ENCODE measurements at regions not wholly inside any gene's neighbourhood (a gene's known extent, or its start where the extent isn't known, plus 50 kb on each side); places are given as distances from the start of the nearest gene placed in this dataset.

DNA sequence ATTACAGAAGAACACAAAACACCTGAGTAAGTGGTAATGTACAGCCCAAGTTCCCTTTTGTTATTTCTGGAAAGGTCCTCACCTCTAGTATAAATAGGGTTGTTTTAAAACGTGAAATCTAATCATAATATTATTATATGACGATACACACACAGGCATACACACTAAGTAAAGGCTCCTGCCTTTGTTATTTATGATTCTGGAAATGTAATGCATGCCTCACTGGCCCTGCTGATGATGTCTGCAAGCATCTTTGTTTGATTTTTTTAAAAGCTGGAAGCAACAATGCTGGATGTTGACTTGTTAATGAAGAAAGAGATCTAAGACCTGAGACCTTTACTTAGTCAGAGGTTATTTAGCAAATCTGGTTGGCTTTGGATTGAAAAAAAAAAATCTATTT lies 307.4 kb upstream of the SORCS1 start:
- no peak for DNase-seq

DNA sequence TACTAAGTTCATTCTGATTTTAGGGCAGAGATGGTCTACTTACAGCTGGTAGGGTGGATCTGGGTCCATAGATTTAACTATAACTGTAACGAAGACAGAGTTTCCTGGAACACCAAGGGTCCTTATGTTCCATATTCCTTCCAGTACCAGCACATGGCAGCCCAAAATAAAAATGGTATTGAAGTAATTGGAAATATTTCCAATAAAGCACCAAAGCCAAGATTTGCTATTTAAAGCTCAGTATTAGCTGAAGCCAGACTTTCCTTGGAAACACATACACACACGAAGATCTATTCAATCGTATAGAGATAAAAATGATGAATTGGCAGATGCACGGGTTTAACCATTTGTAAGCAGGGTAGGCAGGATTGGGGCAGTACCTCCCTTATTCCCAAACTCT lies 289.1 kb upstream of the SORCS1 start:
- no peak for DNase-seq

DNA sequence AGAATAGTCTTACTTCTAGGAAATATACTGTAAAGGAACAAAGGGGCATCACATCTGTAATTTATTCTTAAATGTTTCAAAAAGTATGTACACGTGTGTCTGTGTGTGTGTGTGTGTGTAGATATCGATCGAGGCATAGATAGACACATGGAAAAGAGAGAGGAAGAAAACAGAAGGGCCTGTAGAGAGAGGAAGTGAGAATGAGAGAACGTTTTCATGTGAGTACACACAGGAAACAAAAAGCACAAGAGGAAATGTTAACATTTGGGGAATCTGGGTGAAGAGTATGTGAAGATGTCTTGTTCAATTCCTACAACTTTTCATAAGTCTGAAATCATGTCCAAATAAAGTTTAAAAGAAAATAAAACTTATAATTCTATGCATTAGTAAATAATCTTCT lies 286.5 kb upstream of the SORCS1 start:
- DNase-seq: no peak

DNA sequence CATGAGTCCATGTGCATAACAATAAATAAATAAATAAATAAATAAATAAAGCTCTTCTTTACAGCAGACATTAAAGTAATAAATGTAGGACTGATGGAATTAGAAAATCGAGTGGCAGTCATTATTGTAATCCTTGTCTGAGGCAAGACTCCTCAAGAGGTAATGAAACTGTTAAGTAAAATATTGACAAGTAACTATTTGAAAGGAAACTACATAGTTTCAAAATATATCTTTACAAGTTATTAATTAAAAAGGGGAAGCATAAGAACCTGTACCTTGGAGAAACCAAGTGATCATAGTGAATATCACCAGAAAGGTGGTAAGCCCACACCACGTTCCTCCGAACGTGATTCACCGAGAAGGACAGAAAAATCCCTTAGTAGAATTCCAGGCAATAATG lies 285.6 kb upstream of the SORCS1 start:
- no peak for DNase-seq

DNA sequence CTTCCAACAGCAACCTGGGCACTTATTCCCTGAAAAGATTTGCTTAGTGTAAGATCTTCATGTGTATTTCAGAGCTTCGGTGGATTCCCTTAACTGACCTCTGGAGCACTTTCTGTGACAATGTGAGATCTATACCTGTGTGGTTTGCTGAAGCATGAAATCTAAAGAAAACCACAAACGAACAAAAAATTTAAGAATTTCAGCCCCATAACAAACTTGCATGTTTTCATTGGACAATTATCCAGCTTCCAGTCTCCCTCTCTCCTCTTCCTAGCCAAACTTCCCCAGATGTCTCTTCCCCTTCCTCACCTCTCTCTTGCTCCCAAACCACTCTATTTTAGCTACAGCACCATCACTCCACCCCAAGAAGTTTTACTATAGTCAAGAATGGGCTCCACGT lies 279.9 kb upstream of the SORCS1 start:
- no peak for DNase-seq

DNA sequence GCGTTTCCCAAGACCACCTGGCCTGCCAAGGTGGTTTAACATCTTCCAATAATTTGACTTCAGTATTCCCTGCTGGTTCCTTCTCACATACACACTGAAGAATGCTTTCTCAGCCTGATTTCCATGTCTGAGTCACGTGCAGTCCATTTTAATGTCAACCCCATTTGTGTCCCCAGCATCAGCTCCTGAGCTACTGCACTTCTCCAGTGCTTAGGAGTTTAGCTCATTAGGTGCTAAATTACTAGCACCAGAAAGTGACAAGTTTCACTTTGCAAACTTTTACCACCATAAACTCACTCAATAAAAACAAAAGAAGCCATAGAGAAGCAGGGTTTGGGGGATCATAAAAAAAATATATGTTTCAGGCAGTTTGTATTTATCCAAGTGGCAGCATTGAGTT lies 279.3 kb upstream of the SORCS1 start:
- DNase-seq: no peak

DNA sequence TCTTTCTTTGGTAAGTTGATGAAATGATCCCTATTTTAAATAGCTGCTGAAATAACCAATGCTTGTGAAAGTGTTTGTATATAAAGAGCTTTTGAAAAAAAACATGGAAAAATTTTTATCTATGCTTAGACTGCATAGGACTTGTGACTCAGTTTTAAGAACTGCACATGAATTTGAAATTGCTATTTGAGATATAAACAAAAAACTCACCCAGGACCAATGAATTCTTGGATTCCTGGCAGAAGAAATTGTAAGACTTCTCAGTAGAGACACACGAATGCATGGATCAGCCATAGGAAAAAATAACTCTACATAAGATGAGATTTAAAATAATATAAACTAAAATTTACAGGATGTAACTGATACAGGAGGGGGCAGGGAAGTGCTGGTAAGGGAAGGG lies 278.8 kb upstream of the SORCS1 start:
- DNase-seq: no peak

DNA sequence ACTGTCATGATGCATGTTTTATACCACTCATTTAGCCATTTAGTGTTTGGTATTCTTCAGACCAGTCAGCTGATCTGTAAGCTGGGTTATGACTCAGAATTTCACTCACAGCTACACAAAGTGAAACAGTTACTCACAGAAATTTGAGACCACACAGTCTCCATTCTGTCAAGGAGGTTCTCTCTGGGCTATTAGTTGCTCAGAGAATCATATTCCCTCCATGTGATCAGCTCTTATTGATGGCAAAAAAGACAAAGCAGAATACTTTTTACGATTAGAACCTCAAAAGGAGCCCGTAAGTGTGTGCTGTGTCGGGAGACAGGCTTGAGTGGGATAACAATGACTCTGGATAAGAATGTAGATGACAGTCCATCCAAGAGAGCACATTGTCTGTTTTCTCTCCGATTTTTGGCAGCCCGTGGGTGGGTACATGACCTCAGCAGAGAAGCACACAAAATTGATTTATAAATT lies 277.6 kb upstream of the SORCS1 start:
- DNase-seq: no peak

DNA sequence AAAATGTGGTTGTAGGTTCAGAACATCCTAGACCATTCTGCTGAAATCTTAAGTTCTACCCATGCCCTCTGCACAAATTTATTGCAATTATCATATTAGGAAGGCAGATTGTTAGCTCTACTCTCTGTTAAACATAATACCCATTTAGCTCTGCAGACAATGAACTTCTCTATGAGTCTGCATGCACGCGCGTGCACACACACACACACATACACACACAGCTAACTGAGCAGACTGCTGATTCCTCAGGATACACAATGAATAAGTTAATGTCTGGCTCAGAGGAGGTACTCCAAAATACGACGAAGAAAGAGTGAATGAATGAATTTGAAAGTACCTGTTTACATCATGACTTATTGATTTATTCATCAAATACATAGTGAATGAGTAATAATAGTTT lies 276.2 kb upstream of the SORCS1 start:
- no peak for DNase-seq

DNA sequence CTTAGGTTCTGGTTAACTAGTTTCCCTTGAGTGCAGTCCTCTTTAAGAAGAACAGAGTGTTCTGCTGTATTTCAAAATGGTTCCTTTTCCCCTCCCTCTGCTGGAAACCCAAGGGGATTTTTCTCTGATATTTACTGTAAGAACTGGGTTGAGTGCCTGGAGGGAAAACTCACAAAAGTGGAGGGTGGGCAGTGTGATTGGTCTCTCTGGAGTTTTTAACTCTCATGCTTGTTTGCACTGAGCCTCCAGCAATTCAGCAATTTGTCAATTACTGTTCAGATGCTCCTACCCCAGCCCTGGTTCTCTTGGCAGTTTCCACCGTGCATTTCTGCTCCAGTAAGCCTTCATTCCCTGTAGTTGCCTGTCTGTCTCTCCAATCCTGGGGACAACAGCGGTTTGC lies 273.4 kb upstream of the SORCS1 start:
- no peak for DNase-seq

DNA sequence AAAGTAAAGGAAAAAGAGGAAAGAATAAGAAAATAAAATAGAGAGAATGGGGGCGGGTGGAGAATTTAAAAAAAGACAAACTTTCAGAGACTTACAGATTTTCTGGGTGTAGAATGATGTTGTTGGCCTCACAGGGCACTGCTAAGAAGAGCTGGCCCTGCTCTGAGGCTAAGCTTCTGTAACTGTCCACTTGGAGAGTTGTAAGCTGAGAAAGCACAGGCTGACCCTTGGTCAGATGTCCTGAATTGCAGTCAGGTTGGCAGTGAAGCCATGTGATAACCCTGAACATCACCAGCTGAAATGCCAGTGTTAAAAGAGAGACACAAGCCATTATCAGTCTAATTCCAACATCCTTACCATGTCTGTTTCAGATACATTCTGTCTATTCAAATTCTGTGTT lies 272.1 kb upstream of the SORCS1 start:
- DNase-seq: no peak

DNA sequence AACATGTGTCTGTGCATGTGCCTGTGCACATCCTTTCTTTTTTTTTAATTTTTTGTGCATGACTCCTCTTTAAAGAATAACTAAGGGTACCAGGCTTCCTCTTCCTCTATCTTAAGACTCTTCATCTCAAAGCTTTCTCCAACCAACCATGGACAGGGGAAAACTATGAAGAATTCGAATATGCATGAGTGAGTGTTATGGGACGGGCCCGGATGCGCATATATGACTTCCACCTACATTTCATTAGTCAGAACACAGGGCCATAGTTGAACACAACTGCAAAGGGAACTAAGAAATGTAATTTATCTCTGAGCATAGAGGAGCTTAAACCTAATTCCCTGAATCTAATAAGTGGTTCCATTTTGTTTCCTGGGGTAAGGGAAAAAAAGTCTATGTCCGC lies 270.3 kb upstream of the SORCS1 start:
- DNase-seq: no peak

DNA sequence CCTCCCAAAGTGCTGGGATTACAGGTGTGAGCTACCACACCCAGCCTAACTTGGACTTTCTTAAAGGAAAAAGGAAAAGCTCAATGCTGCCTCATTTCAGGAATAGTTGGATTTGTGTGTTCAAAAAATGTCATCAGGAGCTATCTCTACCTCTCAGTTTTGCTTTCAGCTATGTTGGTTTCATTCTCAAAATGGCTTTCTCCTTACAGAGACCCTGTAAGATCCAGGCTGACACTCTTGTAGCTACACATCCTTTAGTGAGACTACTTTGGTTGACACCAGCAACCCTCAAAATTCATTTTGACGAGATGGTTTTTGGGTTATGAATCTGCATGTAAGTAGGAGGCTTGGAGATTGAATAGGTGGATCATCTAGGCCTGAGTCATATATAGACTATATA lies 269.7 kb upstream of the SORCS1 start:
- no peak for DNase-seq

DNA sequence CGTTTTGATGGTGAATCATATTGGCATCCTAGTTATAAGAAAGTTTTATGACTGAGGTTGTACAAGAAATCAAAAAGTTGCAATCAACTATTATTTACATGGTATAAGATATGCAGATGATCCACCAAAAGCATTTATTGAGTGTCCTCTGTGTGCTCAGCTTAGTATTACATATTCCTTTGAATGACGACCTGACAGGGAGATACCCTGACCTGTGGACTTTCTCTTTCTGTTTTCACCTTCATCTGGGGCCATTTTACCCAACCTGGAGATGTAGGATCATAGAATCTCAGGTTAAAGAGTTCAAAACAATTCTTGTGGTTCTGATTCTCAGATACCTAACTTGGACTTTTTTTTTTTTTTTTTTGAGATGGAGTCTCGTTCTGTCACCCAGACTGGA lies 269.1 kb upstream of the SORCS1 start:
- DNase-seq: no peak

DNA sequence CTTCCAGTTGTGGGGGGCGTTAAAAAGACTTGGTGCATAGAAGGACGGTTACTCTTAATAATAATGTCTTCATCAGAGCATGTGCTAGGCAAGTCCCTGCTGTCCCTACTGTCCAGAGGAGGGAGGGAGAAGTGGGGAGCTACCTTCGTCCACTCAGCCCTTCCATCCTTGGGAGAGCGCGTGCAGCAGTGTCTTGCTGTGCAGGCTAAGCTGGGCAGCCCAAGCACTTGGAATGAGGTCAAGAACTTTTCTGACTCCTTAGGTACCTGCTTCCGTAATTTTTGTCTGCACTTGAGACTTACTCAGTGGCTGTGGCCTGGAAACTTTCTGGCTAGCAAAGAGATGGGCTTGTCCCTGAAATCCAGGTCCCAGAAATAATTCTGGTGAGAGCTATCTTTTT lies 265.9 kb upstream of the SORCS1 start:
- no peak for DNase-seq

DNA sequence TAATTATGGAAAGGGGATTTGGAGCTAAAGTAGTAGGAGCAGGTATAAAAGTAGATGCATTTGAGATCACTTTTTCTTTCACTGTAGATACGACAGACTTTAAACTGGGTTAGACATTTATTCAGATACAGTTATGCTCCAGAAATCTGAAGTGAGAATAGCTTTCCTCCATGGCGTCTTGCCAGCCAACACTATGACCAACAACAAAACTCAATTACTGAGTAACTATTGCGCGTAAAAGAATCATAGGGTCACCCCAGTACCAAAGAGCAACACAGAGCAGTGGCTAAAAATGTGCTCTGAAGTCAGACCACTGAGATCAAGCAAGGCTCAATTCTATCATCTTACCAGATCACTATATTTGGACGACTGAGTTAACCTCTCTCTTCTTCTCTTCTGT lies 262.5 kb upstream of the SORCS1 start:
- no peak for DNase-seq

DNA sequence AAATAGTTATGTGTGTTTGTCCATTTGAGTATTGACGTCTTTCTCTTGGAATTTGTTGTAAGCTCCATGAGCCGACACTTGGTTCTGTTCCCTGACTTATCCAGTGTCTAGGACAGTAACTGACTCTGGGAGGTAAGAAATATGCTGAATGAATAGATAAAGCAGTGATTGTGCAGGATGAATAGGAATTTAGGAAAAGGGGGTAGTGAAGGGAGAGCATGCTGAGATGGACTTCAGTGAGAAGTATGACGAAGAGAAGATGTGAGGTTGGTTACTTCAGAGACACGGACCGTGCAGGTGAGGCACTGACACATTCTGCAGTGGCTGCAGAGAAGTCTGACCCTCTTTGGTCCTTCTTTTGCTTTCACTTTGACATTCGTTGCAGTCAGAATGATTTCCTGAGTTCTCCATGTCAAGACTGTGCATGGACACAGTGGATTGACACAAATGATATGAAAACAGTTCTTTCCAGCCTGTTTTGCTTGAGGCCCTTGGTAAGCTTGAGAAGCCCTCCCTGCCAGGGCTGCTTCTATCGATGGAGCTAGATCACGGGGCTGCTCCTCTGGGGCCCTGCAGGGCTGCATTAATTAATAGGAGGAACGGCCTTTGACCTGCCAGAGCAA lies 261.5 kb upstream of the SORCS1 start:
- no peak for DNase-seq

DNA sequence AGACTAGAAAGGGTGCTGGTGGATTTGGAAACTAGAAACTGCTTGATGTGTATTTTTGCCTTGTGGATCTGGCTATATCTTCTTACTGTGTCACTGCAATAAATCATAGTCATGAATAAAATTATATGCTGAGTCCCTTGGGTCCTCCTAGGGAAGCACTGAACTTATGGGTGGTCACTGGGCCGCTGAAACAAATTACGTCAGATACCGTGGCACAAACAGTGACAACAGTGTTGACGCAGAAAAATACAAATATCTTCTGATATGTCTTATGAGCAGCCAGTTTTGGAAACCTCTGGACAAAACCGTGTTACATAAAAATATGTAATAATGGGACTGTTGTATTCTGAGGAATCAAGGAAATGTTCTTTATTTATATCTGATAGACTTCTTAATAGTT lies 260.1 kb upstream of the SORCS1 start:
- DNase-seq: no peak

DNA sequence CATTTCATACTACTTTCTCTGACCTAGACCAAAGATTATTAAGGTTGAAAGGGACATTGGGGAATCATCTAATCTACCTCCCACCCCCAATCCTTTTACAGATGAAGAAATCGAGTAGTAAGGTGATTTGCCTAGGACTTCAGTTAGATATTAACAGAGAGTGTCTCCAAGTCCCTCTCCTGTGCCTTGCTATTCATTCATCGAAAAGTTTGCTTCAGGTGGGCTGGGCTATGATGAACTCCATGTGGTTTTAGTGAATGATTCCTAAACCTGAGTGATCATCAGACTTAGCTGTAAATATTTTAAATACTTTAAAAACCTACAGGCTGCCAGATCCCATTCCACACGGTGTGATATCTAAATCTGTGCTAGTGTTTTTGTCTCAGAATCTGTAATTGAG lies 259.4 kb upstream of the SORCS1 start:
- DNase-seq: no peak

DNA sequence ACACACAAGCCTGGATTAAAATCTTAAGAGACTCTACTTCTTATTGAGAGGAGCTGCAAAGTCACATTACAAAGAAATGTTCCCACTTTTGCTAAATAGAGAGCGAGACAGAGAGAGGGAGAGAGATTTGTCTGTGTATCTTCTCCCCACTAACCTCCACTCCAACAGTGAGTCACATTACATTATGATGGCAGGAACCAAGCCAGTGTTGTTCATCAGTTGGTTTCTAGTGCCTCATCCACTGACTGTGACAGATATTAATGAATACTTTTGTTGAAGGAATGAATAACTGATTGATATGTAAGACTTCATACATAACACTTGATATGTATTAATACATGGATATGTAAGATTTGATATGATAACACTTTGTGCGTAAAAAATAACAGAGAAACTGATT lies 258.2 kb upstream of the SORCS1 start:
- no peak for DNase-seq

DNA sequence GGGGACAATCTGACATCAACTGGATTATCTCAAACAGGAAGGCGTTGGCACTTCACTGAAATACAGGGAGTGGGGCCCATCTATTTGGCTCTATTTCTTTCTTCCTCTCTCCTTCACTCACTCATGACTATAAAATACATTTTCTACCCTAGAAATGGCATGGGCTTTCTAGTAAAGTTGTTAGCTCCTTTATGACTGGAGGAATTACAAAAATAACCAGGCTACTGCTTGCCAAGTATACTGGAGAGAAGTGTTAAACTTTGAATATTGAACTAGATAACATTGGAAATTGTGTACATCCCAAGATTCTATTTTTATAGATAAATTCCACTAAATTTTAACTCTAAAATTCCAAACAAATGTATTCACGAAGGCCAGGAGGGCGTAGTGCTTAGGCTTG lies 255.7 kb upstream of the SORCS1 start:
- DNase-seq: no peak

DNA sequence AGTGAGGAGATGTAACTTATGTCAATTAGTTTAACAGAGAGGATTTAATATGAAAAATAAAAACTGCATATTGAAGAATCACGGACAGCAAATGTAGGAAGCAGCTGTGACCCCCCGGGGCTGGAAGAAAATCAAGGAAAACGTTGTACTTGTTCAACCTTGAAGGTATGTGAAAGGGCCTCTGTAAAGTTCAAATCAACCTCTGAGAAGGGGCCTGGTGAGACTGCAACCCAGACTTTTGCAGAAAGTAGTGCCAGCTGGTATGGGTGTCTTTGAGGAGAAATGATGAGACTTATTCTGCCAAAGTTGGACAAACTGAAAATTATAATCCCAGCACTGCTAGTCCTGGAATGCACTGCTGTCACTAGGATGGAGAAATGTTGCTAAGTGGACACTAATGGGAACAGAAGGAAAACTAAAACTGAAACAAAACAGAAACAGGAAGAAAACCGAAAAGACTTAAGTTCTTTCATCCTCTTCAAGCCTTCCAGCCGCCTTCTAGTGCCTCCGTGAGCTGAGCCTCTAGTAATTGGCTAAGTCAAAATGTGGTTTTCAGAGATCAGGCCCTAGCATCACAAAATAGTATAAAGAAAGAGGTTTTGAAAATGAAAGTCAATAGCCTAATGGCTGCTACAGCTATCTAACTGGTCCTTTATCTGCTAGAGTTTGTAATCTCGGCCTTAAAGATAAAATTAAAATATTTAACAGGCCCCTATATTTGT lies 253.7 kb upstream of the SORCS1 start:
- DNase-seq: no peak

DNA sequence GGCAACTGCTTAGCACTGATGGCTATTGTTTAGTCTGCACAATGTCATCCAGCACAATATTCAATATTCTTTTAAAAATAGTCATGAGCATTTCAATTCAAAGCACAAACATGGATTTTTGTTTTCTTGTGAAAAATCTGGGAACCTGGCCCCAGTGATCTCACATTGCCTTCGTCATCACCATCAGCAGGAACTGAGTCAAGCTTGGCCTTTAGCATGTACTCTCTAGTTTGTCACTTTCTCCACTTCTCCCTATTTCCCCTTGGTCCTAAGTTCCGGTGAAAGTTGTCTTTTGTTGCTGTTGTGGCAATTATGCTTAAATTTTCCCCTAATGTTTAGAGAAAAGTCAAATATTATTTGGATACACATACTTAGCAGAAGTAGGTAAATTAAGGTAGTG lies 252.9 kb upstream of the SORCS1 start:
- DNase-seq: no peak

DNA sequence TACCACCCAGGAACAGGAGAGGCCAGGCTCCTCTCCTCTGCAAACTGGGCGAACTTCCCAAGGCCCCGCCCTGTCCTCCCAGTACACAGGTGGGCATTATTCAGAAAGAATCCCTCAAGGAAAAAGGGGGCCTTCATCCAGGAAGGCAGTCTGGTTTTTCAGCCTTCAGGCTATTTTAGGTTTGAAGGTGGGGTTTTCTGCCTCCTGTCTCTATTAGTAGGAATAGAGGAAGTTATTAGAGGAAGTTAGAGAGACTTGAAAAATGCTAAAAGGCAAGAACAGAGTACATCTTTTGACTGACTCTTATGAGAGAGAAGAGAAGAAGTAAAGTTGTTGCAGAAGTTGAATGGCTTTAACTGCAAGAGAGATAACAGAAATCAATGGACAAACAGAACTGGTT lies 250.9 kb upstream of the SORCS1 start:
- DNase-seq: no peak

DNA sequence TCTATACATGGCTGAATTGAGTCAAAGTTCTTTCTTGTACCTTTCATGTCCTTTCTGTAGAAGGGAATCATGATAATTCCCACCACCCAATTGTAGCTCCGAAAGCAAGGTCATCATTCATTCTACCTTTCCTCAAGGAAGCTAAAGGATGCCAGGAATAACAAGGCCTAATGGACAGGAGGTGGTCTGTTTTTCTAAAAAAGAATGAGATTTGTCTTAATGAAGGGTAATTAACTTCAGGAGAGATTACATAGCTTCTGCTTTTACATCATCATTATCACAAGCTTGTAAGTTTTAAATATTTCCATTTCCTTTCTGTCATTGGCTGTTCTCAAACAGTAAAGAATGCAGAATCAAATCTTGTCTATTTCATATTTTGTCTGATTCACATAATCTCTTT lies 249.5 kb upstream of the SORCS1 start:
- DNase-seq: no peak

Data from right hindlimb (tissue), 1 donor.